GM20431 (cell line): ENCODE measurements at regions not wholly inside any gene's neighbourhood (a gene's known extent, or its start where the extent isn't known, plus 50 kb on each side); places are given as distances from the start of the nearest gene placed in this dataset.

Experiments used
- in situ Hi-C: fragments of 300-500 bp; cut with MseI, MboI; formaldehyde crosslinking; loops from one replicate; pipeline ENCODE4 v1.15.0; 2020; ENCODE audit warnings: low sequenced_read_pairs; ENCODE audit not compliant: unreplicated experiment

DNA sequence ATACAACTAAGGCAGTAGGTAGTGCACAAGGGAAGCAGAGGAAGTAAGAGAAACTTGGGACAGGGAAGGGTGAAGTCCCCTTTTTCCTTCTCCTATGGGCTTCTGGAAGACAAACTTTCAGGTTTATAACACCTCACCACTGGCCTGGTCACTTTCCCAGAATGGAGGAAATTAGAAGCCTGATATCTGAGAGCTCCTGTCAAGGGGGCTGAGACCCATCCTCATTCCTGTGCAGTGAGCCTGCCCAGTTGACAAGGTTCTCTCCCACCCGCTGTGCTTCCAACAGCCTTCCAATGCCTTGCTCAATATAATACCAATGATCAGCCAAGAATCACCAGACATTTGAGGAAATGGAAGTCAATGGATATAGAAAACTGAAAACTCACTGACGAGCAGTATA, 100.4 kb upstream of the YPEL5 start:
- in situ Hi-C loops = no loop called here

- in situ Hi-C loops = no loop called here
Measured at GRCh38 chr2:30046979-30047378, 99.8 kb upstream of the YPEL5 start.

DNA sequence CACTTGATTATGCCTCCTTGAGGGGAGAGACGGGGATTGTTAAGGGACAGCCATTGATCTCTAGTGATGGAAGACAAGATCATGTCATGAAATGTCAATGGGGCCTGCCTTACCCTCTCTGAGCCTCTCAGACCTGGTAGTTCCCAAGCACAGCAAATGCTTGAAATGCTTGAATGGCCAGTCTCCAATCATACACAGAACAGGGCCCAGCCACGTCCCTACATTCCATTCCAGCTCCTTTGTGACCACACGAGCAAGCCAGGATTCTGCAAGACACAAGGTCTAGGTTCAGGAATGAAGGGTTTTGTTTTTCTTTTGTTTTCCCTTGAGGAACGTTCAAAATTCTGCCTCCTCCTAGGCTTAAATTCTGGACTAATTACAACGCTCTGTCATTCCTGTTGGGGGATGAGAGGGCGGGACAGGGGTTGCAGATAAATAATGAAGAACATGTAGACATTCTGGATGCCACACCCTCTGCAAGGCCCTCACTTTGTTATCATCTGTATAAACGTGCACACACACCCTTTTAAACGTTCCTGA, 98.1 kb upstream of the YPEL5 start:
- in situ Hi-C loops = no loop called here

DNA sequence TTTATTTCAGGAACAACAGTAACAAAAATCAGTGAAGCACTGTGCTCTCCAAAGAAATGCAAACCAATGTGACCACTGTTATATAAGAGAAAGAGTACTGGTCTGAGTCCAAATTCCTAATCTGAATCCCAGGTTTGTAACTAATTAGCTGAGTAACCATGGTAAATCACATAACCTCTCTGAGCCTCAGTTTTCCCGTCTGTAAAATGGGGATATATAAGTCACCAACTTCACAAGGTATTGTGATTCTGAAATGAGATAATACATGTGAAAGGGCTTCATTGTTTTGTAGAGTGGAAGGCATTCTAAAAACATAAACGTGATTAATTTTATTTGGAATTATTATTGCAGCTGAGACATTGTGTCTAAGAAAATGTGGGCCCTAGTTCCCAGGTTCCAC, 91.3 kb upstream of the YPEL5 start:
- in situ Hi-C loops = loop anchor here (25.0 kb wide), 1 partner anchor 1093 kb away; no protein-coding TSS in a partner anchor

- in situ Hi-C loops = loop anchor here (25.0 kb wide), 1 partner anchor 1098 kb away; no protein-coding TSS in a partner anchor
Measured at GRCh38 chr2:30060562-30060961, 86.2 kb upstream of the YPEL5 start.

DNA sequence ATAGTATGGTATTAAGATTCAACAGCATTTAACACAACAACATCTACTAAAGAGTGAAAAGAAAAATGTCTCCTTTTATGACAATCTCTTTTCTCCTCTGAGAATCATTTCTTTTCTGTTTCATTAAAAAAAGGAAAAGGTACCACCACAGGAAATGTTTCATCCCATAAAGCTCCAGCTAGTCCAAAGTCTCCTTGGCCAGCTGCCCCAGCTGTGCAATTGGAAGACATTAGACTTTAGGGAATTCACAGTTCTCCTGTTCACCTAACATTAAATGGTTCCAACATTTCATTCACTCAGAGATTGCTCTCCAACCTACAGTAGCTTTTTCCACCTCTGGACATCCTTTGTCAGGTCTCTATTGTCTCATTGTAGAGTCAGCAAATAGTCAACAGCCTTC, 78.7 kb upstream of the YPEL5 start:
- in situ Hi-C loops = loop anchor here (25.0 kb wide), 1 partner anchor 1106 kb away; no protein-coding TSS in a partner anchor

DNA sequence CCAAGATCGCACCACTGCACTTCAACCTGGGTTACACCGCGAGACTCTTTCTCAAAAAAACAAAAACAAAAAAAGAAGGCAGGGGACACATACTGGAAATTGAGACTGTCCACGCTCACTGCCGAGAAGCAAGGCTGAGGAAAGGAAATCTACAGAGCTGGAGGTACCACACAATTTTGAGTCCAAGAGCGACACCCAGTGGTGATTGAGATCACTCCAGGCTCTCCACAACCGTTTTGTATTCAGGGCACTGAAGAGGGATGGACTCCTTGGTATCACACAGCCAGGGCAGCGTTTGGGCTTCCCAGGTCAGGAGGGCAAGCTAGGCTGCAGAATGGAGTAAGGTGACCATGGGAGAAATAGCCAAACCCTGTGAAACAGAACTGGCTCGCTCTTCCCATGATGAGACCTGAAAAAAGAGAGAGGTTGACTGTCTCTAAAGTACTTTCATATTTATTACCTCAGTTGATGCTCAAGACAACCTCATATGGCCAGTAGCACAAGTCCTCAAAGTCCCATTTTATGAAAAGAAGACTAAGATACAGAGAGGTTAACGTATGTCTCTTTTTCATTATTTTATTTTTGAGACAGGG, 74.5 kb upstream of the YPEL5 start:
- in situ Hi-C loops = loop anchor here (25.0 kb wide), 1 partner anchor 1110 kb away; no protein-coding TSS in a partner anchor

DNA sequence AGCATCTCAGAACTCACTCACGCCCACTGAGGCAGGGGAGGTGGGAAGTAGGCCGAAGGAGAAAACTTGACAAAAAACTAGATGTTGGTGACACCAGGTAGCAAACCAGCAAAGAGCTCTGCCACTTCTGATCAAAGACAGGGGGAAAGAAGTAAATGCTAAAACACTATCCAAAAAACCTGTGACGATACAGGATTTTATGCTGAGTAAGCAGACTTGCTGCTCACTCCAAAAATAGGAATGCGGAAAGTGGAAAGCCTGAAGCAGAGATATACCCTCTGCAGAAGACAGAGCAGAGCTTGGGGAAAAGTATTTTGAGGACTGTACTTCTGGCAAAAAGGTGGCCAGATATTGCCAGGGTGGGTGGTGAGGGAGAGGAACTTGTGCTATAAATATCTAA, 73.3 kb upstream of the YPEL5 start:
- in situ Hi-C loops = loop anchor here (25.0 kb wide), 1 partner anchor 1111 kb away; no protein-coding TSS in a partner anchor

DNA sequence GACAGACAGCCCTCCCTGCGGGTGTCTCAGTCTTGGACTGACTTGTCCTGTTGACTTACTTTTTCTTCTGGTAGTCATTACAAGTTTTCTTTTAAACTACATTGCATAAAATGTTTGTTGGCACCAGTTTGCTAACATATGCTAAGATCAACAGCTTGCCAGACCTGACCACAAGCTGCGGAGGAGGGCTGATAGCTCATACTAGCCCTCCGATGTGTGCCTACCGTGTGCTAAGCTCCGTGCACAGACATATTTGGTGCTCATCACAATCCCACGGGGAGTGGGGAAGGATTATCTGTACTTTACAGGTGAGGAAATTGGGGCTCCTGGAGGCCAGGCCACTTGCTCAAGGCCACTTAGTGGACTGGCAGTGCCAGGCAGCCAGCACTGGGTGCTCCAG, 72.8 kb upstream of the YPEL5 start:
- in situ Hi-C loops = loop anchor here (25.0 kb wide), 1 partner anchor 1112 kb away; no protein-coding TSS in a partner anchor

DNA sequence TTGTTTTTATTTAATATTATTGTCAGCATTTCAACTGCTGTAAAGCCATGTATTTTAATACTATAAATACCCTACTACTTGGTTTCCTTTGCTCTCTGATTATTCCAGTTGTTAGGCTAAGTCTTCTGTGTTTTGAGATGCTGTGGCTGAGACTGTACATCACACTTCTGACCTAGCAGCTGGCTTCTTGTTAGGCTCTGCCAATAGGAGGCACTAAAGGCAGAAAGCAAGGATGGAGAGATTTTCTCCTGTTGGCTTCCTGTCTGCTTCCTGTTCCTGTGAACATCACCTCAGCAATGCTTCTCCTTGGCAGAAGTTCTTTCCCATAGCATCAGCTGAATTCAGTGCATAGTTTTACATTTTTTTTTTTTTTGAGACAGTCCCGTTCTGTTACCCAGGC, 68.3 kb upstream of the YPEL5 start:
- in situ Hi-C loops = no loop called here

- in situ Hi-C loops = no loop called here
Measured at GRCh38 chr2:30084915-30085314, 61.9 kb upstream of the YPEL5 start.

GRCh38 chr2:30089171-30089570, 57.6 kb upstream of the YPEL5 start:
- in situ Hi-C loops = no loop called here

DNA sequence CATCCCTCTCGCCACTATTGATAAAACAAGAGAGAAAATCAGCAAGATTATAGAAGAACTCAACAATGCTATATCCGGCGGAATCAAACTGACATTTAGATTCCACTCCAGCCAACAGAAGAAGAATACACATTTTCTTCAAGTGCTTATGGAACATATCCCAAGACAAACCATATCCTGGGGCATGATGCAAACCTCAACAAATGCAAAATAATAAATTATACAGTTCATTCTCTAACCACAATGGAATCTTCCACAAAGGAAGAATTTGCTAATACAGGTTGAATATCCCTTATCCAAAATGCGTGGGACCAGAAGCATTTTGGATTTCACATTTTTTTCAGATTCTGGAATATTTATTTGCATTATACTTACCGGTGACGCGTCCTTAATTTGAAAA, 51.4 kb upstream of the YPEL5 start:
- in situ Hi-C loops = no loop called here

DNA sequence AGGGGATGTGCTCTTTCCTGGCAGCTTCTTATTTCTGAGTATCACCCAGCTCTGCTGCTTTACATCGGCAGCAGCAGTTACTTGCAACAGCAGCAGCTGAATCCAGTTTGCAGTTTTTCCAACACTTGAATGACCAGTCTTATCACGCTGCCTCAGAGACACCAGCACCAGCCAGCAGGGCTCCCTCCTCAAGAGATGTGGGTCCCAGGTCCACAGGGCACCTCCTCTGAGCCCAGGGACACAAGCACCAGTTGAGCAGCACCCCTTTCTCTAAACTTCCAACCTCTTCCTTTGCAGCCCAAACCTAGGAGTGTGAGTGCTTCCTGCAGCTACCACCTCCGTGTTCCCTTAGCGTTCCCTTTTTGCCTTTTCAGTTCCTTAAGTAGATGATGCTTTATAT, 50.4 kb upstream of the YPEL5 start:
- in situ Hi-C loops = no loop called here
